HG02870 (cell line): ENCODE measurements at regions not wholly inside any gene's neighbourhood (a gene's known extent, or its start where the extent isn't known, plus 50 kb on each side); places are given as distances from the start of the nearest gene placed in this dataset.
"Not testable (repeated sequence)": the region's sequence is repeated elsewhere in the genome, so short reads cannot be mapped to it uniquely, and the experiment has no call there.

ENCODE experiments used
- ATAC-seq: cut with Tn5 transposase; IDR thresholded peaks from one replicate; pipeline ENCODE4 v1.9.1; 2021; ENCODE audit warnings: mild to moderate bottlenecking, moderate library complexity; ENCODE audit not compliant: unreplicated experiment

DNA sequence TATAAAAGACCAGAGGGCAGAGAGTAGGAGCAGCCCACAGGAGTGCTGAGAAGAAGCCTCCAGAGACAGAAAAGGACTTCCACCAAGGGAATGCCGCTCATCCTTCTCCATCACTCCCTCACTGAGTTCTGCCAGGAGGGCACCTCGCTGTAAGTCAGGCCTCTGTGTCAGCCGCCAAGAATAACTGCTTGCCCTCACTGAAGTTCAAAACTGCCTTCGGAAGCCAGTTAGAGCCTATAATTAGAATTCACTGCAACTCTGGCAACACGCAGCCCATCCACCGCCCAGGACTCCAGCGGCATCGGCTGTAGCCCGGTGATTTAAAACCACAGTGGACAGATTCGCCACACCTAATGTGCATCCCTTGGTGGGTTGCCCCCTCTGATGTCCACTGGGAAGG is 281.8 kb upstream of the ZNF507 start:
- no peak for ATAC-seq

- ATAC-seq, result no peak
Measured at GRCh38 chr19:32066056-32066455, 279.4 kb upstream of the ZNF507 start.

DNA sequence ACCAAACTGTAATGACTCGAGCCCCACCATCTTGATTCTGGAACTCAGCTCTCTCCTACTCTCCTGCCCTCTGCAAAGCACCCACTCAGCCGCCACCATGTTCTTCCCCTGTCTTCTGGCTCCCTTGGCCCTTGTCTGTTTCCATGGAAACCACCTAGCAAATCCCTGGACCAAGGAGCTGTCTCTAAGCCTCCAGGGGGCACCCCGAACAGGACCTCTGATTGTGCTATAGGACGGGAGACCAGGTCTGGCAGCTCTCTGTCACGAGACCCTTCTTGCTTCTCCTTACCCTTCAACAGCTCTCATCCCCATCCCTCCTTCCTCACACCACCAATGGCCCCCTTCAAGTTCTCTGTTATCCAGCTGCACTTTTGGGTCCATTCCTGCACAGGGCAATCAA is 277.7 kb upstream of the ZNF507 start:
- ATAC-seq, result no peak

DNA sequence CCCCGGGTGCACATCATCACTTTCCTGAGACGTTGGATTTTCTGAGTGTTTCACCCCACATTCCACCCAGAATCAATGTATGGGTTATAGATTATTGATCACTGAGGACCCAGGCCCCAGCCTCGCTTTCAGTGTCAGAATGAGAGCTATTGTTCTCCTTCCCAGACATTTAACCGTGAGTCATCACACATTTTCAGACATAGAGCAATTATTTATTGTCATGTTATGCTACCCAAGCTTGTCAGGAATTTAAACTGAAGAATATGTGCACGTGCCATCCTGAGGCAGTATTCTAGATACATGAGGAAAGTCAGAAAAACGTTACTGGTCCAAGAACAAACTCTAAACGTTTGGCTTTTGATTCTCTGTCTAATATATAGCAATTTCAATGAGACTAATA is 276.6 kb upstream of the ZNF507 start:
- no peak for ATAC-seq

DNA sequence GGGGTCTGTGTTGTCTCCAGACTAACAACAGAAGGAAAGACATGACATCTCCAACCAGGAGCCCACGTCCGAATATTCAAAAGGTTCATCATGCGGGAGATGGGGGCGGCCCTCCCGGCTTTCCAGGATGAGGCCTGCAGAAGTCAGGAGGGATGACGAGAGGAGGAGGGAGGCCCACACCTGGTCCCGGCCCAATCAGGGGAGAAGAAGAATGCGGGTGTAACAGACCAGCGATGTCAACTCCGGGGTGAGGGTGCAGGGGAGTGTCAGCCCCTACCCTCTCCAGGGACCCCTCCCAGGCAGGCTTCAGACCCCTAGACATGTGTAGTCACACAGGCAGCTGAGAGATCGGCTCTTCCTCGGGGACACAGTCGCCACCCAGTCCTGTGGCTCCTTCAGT is 275.3 kb upstream of the ZNF507 start:
- ATAC-seq, result no peak

DNA sequence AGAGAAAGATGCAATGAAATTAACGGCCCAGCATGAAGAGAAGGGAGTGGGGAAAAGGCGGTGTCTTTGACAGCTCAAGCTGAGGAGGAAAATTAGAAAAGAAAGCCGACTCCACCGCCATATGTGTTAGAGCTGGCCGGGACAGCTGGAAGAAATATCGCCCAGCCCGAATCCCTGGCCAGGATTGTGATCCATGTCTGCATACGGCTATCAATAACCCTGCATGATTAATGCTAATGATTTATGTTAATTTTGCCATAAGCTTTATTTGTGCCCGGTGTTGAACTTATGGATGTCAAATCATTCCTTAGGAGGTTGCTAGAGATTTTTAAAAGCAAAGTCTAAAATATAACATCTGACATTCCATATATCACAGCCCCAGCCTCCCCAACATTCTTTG is 263.4 kb upstream of the ZNF507 start:
- no peak for ATAC-seq

GRCh38 chr19:32084756-32085363 is 260.6 kb upstream of the ZNF507 start:
- ATAC-seq, result not testable (repeated sequence)

DNA sequence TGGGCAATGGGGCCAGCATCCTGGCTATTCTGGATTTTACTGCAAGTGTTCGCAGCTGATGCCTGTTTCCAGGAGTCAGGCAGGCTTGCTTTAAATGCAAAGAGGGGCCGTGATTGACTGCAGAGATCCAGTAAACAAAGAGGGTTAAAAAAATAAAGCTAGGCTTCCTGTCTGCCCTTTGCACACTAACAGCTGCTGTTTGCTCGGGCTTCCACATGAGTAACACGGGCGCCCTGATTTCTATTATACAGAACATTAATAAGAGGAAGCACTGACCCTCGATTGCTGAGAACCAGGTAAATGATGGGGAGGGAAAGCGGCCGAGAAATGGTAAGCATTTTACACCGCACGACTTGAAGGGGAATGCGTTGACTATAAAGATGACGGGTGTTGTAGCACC is 254.2 kb upstream of the ZNF507 start:
- ATAC-seq, result no peak

GRCh38 chr19:32097011-32097410 is 248.4 kb upstream of the ZNF507 start:
- ATAC-seq, result no peak

- ATAC-seq, result no peak
Measured at GRCh38 chr19:32097620-32098019, 247.8 kb upstream of the ZNF507 start.

DNA sequence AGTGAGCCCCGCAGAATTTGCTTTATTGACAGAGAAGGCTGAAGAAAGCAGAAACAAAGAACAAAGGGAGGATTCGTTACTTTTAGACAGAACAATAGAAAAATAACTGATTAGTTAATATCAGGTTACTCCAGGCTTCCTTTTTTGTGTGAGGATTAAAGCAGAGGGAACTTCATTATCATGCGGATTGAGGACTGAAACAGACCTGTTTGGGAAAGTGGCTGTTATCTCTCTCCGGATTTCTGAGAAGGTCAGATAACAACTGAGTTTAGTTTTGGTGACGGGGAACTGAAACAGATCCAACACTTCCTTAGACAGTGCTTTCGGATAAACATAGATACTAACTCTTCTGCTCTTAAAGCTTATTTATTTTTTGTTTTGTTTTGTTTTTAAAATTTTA is 246.4 kb upstream of the ZNF507 start:
- no peak for ATAC-seq

DNA sequence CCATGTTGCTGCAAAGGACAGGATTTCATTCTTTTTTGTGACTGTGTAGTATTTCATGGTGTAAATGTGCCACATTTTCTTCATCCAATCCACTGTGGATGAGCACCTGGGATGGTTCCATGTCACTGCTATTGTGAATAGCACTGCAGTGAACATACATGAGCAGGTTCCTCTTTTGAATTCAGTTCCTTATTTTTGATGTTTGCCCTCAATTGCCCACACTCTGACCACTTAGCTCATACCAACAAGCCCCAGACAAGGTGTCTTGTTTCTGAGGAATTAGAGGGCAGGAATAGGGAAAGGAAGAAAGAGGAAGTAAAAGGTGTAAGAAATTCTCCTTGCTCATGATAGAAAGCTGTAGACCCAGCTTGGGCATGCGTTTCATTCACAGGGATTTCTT is 244.2 kb upstream of the ZNF507 start:
- ATAC-seq, result no peak

- ATAC-seq, result no peak
Measured at GRCh38 chr19:32103541-32103940, 241.9 kb upstream of the ZNF507 start.

DNA sequence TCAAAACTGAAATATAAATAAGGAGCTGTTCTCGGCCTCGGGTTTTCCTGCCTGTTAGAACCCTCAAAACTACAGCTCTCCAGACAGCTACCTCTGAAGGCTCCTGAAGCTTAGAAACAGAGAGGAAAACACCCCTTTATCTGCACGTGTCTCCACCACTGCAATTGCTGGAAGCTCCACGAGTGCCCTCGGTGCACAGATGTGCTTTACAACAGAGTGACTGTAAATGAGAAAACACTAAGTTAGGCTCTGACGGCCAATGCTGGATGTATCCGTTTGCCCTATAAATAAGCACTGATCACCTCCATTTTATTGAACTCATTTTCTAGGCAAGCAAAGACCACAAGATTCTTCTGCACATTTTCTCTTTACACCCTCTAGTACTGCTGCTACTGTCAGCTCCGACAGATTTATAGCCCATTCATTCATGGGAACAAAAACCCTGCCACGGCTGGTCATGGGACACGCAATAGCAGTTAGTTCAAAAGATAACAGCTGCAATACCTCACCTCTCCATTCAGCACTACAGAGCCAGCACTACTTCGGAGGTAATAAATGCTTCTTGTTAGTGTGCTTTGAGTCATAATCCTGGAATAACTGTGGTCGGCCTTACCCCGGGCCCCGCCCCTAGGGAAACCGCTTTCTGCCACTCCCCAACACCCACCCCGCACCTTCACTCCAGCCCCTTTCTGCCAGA is 241.1 kb upstream of the ZNF507 start:
- no peak for ATAC-seq

- no peak for ATAC-seq
Measured at GRCh38 chr19:32104850-32105235, 240.6 kb upstream of the ZNF507 start.

GRCh38 chr19:32105527-32106310 is 239.7 kb upstream of the ZNF507 start:
- ATAC-seq, result no peak

DNA sequence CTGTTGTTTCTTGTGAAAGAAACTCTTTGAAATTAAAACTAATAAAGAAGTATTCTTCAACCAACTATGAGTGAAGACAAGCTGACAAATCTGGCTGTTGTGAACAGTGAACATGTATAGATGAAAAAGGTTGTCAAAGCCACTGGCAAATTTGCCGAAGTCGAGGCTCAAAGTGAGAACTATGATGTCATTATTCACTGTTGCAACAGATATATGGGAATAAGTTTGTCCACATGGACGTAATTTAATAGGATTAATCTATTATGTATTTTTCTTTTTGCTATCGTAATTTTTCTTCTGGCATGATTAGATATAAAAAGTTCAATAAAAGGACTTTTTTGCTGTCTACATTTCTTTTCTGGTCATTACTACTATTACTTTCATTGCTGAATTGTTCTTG is 223.2 kb upstream of the ZNF507 start:
- no peak for ATAC-seq

- no peak for ATAC-seq
Measured at GRCh38 chr19:32123355-32123940, 222.0 kb upstream of the ZNF507 start.

DNA sequence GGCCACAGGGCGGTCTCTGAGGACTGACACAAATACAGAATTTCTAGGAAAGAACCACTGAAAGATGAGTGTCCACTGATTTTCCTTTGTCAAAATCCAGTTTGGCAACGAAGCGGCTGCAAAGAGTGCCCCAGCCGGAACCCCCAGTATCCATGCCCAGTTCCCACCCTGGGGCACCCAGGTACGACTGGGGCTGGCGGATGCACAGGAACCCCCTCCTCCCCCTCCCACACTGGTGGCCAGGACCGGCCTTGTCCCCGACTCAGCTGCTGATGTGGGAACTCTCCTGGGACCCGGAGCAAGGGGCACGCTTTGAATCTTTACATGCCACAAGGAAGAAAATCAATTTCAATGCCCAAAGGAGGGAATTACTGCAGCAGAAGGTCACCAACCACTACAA is 220.8 kb upstream of the ZNF507 start:
- ATAC-seq, result no peak

DNA sequence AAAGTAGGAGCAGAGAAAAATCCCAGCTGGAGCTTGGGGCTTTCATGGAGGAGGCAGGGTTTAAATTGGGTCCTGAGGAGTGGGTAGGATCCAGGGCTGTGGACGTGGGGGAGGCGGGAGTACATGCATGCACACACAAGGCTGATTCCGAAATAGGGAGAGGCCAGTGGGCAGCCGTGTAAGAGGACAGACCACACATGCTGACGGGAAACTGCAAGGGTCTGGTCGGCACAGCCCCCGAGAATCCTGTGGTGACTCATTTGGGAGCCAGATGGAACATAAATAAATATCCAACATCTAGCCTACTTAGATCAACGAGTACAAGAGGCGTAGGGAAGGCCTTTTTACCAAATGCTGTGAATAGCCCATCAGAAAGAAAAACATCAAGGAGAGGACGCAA is 216.3 kb upstream of the ZNF507 start:
- ATAC-seq, result no peak

DNA sequence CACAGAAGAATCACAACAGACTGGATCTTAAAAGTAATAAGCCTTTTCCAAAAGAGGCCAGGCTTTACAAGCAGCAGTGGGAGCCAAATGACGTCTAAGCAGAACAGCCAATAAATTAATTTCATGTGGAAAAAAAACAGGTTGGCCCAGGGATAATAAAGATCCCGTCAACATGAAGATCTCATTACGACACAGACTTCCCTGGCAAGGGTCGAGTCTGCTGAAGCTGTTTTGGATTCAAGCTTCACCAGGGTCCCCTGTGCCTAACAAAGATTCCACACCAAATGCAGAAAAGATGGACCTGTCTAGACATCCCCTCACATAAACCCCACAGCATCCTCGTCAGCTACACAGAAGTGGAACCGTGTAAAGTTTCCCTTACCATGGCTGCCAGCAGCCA is 215.1 kb upstream of the ZNF507 start:
- no peak for ATAC-seq

DNA sequence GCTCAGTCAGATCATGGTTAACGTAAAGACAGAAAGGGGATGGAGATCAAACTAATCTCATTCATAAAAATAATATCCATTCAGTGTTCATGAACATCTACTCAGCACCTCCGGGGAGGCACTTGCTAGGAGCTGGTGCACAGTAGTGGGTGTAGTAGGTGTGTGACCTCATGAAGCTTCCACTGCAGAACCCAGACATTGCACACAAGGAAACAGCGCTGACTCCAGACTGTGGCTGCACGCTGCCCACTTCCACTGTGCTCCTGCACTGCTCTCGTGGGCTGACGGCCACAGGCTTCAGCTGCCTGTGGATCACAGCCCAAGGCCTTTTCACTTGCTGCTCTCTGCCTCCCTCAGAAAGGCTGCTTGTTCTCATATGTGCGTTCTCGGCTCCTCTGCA is 214.4 kb upstream of the ZNF507 start:
- no peak for ATAC-seq
